ENCODE measurements at regions not wholly inside any gene's neighbourhood (a gene's known extent, or its start where the extent isn't known, plus 50 kb on each side); places are given as distances from the start of the nearest gene placed in this dataset.

DNA sequence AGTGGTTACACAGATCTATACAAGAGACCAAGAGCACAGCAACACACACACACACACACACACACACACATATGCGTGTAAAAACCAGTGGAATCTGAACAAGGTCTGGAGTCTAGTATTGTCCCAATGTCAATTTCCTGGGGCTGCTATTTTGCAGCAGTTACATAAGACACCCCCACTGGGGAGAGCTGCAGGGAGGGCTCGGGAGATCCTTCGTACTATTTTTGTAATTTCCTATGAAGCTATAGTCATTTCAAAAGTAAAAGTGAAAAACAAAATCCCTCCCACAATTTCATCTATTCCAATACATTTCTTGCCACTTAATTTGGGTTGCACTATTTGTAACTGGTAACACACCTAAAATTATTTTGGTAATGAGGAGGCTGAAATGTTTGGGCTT lies 68.5 kb downstream of the C16orf95 start (continued):
- TF ChIP-seq, protein P1, sequence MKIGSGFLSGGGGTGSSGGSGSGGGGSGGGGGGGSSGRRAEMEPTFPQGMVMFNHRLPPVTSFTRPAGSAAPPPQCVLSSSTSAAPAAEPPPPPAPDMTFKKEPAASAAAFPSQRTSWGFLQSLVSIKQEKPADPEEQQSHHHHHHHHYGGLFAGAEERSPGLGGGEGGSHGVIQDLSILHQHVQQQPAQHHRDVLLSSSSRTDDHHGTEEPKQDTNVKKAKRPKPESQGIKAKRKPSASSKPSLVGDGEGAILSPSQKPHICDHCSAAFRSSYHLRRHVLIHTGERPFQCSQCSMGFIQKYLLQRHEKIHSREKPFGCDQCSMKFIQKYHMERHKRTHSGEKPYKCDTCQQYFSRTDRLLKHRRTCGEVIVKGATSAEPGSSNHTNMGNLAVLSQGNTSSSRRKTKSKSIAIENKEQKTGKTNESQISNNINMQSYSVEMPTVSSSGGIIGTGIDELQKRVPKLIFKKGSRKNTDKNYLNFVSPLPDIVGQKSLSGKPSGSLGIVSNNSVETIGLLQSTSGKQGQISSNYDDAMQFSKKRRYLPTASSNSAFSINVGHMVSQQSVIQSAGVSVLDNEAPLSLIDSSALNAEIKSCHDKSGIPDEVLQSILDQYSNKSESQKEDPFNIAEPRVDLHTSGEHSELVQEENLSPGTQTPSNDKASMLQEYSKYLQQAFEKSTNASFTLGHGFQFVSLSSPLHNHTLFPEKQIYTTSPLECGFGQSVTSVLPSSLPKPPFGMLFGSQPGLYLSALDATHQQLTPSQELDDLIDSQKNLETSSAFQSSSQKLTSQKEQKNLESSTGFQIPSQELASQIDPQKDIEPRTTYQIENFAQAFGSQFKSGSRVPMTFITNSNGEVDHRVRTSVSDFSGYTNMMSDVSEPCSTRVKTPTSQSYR (CRISPR knock-in tag; IDR thresholded peaks at IDR 0.05): no peak
- TF ChIP-seq MYBL2 (CRISPR knock-in tag; IDR thresholded peaks at IDR 0.05): no peak

DNA sequence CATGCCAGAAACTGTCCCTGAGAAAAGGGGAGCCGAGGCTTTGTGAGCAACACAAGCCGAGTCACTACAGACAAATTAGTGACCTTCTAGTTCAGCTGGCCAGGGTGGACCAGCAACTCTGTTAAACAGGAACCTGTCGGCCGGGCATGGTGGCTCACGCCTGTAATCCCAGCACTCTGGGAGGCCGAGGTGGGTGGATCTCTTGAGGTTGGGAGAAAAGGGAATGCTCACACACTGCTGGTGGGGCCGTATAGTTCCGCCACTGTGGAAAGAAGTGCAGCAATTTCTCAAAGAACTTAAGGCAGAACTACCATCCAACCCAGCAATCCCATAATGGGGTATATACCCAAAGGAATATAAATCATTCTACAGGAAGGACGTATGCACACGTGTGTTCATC lies 67.8 kb downstream of the C16orf95 start:
- Mint-ChIP-seq H3K4me3 (no peak overlapping the region), H3K9me3 (peaks cover 4% of the 10 kb centered on the region; the same call in 1 of the 2 replicates), H3K36me3 (no peaks in the 10 kb centered on the region), H3K27ac (no peak overlapping the region), H3K27me3 (ENCODE audit: low read depth) (no peaks in the 10 kb centered on the region), H3K4me1 (peaks cover 13% of the 10 kb centered on the region)
- DNase-seq (ENCODE audit: low spot score) (no peak), ATAC-seq (no peak)
- TF ChIP-seq SMAD4 (CRISPR knock-in tag; IDR thresholded peaks at IDR 0.05) (no peak), ETV6 (CRISPR knock-in tag; IDR thresholded peaks at IDR 0.05) (no peak), PRDM15 (CRISPR knock-in tag; IDR thresholded peaks at IDR 0.05) (no peak), GABPB1 (CRISPR knock-in tag; IDR thresholded peaks at IDR 0.05) (no peak), NR3C1 (CRISPR knock-in tag; conservative IDR thresholded peaks at IDR 0.05; ENCODE audit: low read depth) (no peak), ZNF232 (CRISPR knock-in tag; IDR thresholded peaks at IDR 0.05) (no peak), MAX (CRISPR knock-in tag; IDR thresholded peaks at IDR 0.05) (no peak), CREB1 (CRISPR knock-in tag; IDR thresholded peaks at IDR 0.05) (no peak), IRF1 (CRISPR knock-in tag; IDR thresholded peaks at IDR 0.05) (no peak), NFE2L1 (CRISPR knock-in tag; IDR thresholded peaks at IDR 0.05) (no peak), TEAD4 (CRISPR knock-in tag; IDR thresholded peaks at IDR 0.05) (no peak), ZNF138 (CRISPR knock-in tag; conservative IDR thresholded peaks at IDR 0.05) (no peak), ZBTB43 (CRISPR knock-in tag; IDR thresholded peaks at IDR 0.05) (no peak), NR2C2 (CRISPR knock-in tag; IDR thresholded peaks at IDR 0.05) (no peak), ZNF121 (CRISPR knock-in tag; IDR thresholded peaks at IDR 0.05) (no peak), ESRRA (CRISPR knock-in tag; IDR thresholded peaks at IDR 0.05; ENCODE audit: borderline replicate concordance) (no peak)
- TF ChIP-seq, protein P2, sequence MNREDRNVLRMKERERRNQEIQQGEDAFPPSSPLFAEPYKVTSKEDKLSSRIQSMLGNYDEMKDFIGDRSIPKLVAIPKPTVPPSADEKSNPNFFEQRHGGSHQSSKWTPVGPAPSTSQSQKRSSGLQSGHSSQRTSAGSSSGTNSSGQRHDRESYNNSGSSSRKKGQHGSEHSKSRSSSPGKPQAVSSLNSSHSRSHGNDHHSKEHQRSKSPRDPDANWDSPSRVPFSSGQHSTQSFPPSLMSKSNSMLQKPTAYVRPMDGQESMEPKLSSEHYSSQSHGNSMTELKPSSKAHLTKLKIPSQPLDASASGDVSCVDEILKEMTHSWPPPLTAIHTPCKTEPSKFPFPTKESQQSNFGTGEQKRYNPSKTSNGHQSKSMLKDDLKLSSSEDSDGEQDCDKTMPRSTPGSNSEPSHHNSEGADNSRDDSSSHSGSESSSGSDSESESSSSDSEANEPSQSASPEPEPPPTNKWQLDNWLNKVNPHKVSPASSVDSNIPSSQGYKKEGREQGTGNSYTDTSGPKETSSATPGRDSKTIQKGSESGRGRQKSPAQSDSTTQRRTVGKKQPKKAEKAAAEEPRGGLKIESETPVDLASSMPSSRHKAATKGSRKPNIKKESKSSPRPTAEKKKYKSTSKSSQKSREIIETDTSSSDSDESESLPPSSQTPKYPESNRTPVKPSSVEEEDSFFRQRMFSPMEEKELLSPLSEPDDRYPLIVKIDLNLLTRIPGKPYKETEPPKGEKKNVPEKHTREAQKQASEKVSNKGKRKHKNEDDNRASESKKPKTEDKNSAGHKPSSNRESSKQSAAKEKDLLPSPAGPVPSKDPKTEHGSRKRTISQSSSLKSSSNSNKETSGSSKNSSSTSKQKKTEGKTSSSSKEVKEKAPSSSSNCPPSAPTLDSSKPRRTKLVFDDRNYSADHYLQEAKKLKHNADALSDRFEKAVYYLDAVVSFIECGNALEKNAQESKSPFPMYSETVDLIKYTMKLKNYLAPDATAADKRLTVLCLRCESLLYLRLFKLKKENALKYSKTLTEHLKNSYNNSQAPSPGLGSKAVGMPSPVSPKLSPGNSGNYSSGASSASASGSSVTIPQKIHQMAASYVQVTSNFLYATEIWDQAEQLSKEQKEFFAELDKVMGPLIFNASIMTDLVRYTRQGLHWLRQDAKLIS (CRISPR knock-in tag; IDR thresholded peaks at IDR 0.05; ENCODE audit: borderline replicate concordance): no peak
- TF ChIP-seq, protein P3, sequence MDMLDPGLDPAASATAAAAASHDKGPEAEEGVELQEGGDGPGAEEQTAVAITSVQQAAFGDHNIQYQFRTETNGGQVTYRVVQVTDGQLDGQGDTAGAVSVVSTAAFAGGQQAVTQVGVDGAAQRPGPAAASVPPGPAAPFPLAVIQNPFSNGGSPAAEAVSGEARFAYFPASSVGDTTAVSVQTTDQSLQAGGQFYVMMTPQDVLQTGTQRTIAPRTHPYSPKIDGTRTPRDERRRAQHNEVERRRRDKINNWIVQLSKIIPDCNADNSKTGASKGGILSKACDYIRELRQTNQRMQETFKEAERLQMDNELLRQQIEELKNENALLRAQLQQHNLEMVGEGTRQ (CRISPR knock-in tag; IDR thresholded peaks at IDR 0.05): no peak
- TF ChIP-seq, protein P4, sequence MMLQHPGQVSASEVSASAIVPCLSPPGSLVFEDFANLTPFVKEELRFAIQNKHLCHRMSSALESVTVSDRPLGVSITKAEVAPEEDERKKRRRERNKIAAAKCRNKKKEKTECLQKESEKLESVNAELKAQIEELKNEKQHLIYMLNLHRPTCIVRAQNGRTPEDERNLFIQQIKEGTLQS (CRISPR knock-in tag; conservative IDR thresholded peaks at IDR 0.05): no peak
- TF ChIP-seq, protein P5, sequence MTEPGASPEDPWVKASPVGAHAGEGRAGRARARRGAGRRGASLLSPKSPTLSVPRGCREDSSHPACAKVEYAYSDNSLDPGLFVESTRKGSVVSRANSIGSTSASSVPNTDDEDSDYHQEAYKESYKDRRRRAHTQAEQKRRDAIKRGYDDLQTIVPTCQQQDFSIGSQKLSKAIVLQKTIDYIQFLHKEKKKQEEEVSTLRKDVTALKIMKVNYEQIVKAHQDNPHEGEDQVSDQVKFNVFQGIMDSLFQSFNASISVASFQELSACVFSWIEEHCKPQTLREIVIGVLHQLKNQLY (CRISPR knock-in tag; IDR thresholded peaks at IDR 0.05): no peak
- CTCF ChIA-PET: no interaction called here
- POLR2A ChIA-PET: no interaction called here
